ENCODE measurements at regions not wholly inside any gene's neighbourhood (a gene's known extent, or its start where the extent isn't known, plus 50 kb on each side); places are given as distances from the start of the nearest gene placed in this dataset.

DNA sequence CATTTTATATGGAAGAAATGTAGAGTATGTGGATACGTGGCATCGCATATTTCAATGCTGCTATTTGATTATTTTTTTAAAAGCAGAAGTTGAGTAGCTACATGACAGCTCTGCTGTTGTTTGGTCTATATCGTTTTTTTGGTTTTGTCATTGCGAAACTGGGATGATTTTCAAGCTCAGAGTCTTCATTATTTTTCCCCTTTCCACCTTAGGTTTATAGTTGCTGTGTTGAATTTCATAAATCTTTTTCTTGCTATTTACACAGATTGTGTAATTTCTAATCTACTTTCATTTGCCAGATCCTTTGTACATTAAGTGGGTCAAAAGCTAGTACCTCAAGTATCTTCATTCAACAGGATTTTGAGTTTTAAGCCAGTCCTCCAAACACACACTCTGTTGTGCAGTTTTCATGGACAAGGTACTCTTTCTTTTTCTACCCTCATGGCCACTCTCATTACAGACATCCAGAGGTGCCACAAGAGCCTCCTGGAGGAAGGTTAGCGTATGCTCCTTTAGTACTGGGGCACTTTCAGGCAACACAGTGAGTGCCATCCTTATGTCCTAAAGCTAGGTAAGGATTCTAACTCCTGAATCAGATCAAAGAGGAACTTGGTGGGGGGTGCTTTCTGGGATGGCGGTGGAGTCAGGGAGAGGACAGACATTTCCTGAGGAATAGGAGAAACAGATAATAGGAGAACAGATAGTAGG is 123.2 kb downstream of the FHIP1A start (continued):
- TF ChIP-seq ZNF280B (CRISPR knock-in tag; IDR thresholded peaks at IDR 0.05; ENCODE audit: borderline replicate concordance) (no peak), EZH2 (conservative IDR thresholded peaks at IDR 0.05; ENCODE audit: low read depth, low read length) (no peak), ZNF746 (CRISPR knock-in tag; IDR thresholded peaks at IDR 0.05) (no peak), SKI (IDR thresholded peaks at IDR 0.05; ENCODE audit: partially characterized antibody) (no peak), GZF1 (CRISPR knock-in tag; IDR thresholded peaks at IDR 0.05) (no peak), ZNF564 (CRISPR knock-in tag; IDR thresholded peaks at IDR 0.05) (no peak), RELA (CRISPR knock-in tag; IDR thresholded peaks at IDR 0.05) (no peak)

DNA sequence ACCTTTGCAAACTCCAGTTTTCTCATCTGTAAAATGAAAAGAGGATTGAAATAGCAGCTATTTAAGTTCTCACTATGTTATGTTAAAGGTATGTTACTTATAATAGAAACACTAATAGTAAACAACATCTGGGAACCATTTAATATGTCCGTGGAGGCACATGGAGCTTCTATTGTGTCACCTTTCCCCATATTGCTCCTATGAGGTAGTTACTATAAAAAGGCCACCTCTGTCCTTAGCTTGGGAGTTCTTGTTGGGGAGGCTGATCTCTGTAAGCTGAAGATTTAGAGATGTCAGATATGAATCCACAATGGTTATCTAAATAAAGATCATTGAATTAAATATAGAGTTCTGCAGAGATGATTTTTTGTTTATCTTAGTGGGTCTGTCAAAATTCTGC is 125.2 kb downstream of the FHIP1A start:
- H2AFZ ChIP-seq (ENCODE audit: low read length) = no peak overlapping the region
- whole genome bisulfite sequencing (ENCODE audit: low lambda C conversion rate) = 7% methylated on average over 1 of the region's 1 CpG
- no peak for TF ChIP-seq ZNF792 (CRISPR knock-in tag; IDR thresholded peaks at IDR 0.05)
- TF ChIP-seq ZC3H4 (CRISPR knock-in tag; IDR thresholded peaks at IDR 0.05; ENCODE audit: borderline replicate concordance) = no peak
- TF ChIP-seq ZNF510 (CRISPR knock-in tag; IDR thresholded peaks at IDR 0.05; ENCODE audit: low read depth) = no peak
- no peak for TF ChIP-seq MTERF4 (CRISPR knock-in tag; IDR thresholded peaks at IDR 0.05)
- no peak for TF ChIP-seq ZNF543 (CRISPR knock-in tag; IDR thresholded peaks at IDR 0.05)
- no peak for TF ChIP-seq ZNF652 (CRISPR knock-in tag; IDR thresholded peaks at IDR 0.05; ENCODE audit: borderline replicate concordance, low read depth)
- TF ChIP-seq ZNF772 (CRISPR knock-in tag; IDR thresholded peaks at IDR 0.05) = no peak
- ChIA-PET POLR2A (no interaction called here), CTCF (ENCODE audit: low intra/inter-chr PET ratio, low total read pairs) (no interaction called here)
- H3K27ac ChIP-seq (ENCODE audit: extremely low read length, insufficient read depth, low read length) = no peak overlapping the region
- in situ Hi-C loops (cut with HindIII; ENCODE audit: extremely low pct_ligation_motif_present, low pct_unique_long_range_greater_than_20kb) = no loop called here
- no peak overlapping the region for H3K4me2 ChIP-seq (ENCODE audit: low read depth, low read length)
- H3K4me1 ChIP-seq (ENCODE audit: insufficient read depth, low read length) = no peaks in the 10 kb centered on the region
- intact Hi-C loops (cut with micrococcal nuclease; ENCODE audit: unreplicated experiment) = no loop called here
- H3K79me2 ChIP-seq (ENCODE audit: insufficient read depth, low read length) = no peaks in the 10 kb centered on the region
- no peak for DNase-seq (ENCODE audit: low spot score)
- H3K27me3 ChIP-seq (ENCODE audit: control insufficient read depth in 1 of 2, insufficient read depth in 2 of 2, low read length in 2 of 2) = no peaks in the 10 kb centered on the region
- H3K4me3 ChIP-seq (replicated peaks in 1 of 3; ENCODE audit: insufficient read depth in 1 of 3, low read depth in 2 of 3, low read length in 3 of 3) = no peak overlapping the region
- H3K9ac ChIP-seq (ENCODE audit: insufficient read depth, low read depth, low read length) = no peak overlapping the region
- BruUV-seq (replicated peaks) = no TSS peak
- no peaks in the 10 kb centered on the region for H4K20me1 ChIP-seq (ENCODE audit: insufficient read depth, low read length)
- H3K9me3 ChIP-seq (ENCODE audit: low read length) = no peaks in the 10 kb centered on the region
- no peak for FAIRE-seq
- no peaks in the 10 kb centered on the region for H3K36me3 ChIP-seq (replicated peaks in 1 of 2; ENCODE audit: control insufficient read depth in 1 of 2, insufficient read depth in 2 of 2, low read length in 2 of 2)
- ATAC-seq = no peak
